WTC11 (cell line): ENCODE measurements at regions not wholly inside any gene's neighbourhood (a gene's known extent, or its start where the extent isn't known, plus 50 kb on each side); places are given as distances from the start of the nearest gene placed in this dataset.

Experiments used
- ATAC-seq: fragments of 200-7000 bp; cut with Tn5 transposase; 2 replicates; pipeline ENCODE4 v1.10.0; 2021; ENCODE audit warnings: mild to moderate bottlenecking, moderate library complexity
- CTCF ChIA-PET: fragments of 300-600 bp; sonication (Branson Sonifier 250); formaldehyde crosslinking; loops from one replicate; lab custom pipeline; 2021; ENCODE audit warnings: antibody characterized with exemption; lab: Charles Lee
- POLR2A ChIA-PET: fragments of 350-600 bp; sonication (Branson Sonifier 250); formaldehyde crosslinking; loops from one replicate; lab custom pipeline; 2021; ENCODE audit warnings: antibody characterized with exemption; lab: Charles Lee
- DNase-seq: peaks from one replicate; pipeline ENCODE4 v3.0.0; 2021; ENCODE audit warnings: low spot score
- H3K27ac Mint-ChIP-seq: 2 replicates; pipeline ENCODE4 v1.8.0; 2021; ENCODE audit warnings: mixed read lengths
- H3K27me3 Mint-ChIP-seq: 2 replicates; pipeline ENCODE4 v1.8.0; 2021; ENCODE audit warnings: low read depth, mild to moderate bottlenecking, moderate library complexity, mixed read lengths
- H3K36me3 Mint-ChIP-seq: 2 replicates; pipeline ENCODE4 v1.8.0; 2021; ENCODE audit warnings: mixed read lengths
- H3K4me1 Mint-ChIP-seq: 2 replicates; pipeline ENCODE4 v1.8.0; 2022; ENCODE audit warnings: mixed read lengths
- H3K4me3 Mint-ChIP-seq: 2 replicates; pipeline ENCODE4 v1.8.0; 2021; ENCODE audit warnings: mild to moderate bottlenecking, moderate library complexity, mixed read lengths
- H3K9me3 Mint-ChIP-seq: 2 replicates; pipeline ENCODE4 v1.8.0; 2021; ENCODE audit warnings: mixed read lengths
- AR ChIP-seq: fragments of 250-450 bp; sonication (Bioruptor Pico); IDR thresholded peaks from 2 replicates; pipeline ENCODE4 v1.9.0; 2021; ENCODE audit warnings: mild to moderate bottlenecking
- CREB1 ChIP-seq: sonication (generic); formaldehyde crosslinking; IDR thresholded peaks from 2 replicates; pipeline ENCODE4 v1.8.0; 2023; ENCODE audit warnings: mild to moderate bottlenecking, missing genetic modification reagents
- ELF4 ChIP-seq: sonication (generic); formaldehyde crosslinking; IDR thresholded peaks from 2 replicates; pipeline ENCODE4 v1.8.1; 2022; ENCODE audit warnings: low read depth, mild to moderate bottlenecking, moderate library complexity, missing genetic modification reagents
- FOXJ3 ChIP-seq: sonication (generic); formaldehyde crosslinking; IDR thresholded peaks from 2 replicates; pipeline ENCODE4 v1.9.0; 2021; ENCODE audit warnings: missing genetic modification reagents, mild to moderate bottlenecking, borderline replicate concordance
- HMGA2 ChIP-seq: fragments of 250-450 bp; sonication (Bioruptor Pico); IDR thresholded peaks from 2 replicates; pipeline ENCODE4 v1.4.0; 2021; ENCODE audit warnings: mild to moderate bottlenecking, moderate library complexity
- JAZF1 ChIP-seq: fragments of 250-450 bp; sonication (Bioruptor Pico); IDR thresholded peaks from 2 replicates; pipeline ENCODE4 v1.9.0; 2021; ENCODE audit warnings: moderate library complexity, mild to moderate bottlenecking, inconsistent platforms
- MYBL2 ChIP-seq: sonication (generic); formaldehyde crosslinking; IDR thresholded peaks from 2 replicates; pipeline ENCODE4 v1.8.1; 2023; ENCODE audit warnings: mild to moderate bottlenecking, moderate library complexity, missing genetic modification reagents
- PREB ChIP-seq: sonication (generic); formaldehyde crosslinking; IDR thresholded peaks from 2 replicates; pipeline ENCODE4 v1.8.1; 2022; ENCODE audit warnings: mild to moderate bottlenecking, missing genetic modification reagents, moderate library complexity, borderline replicate concordance
- SMAD3 ChIP-seq: sonication (generic); formaldehyde crosslinking; IDR thresholded peaks from 2 replicates; pipeline ENCODE4 v1.8.0; 2022; ENCODE audit warnings: missing genetic modification reagents, mild to moderate bottlenecking, borderline replicate concordance
- TEAD1 ChIP-seq: sonication (generic); formaldehyde crosslinking; IDR thresholded peaks from 2 replicates; pipeline ENCODE4 v1.8.0; 2022; ENCODE audit warnings: mild to moderate bottlenecking, missing genetic modification reagents
- ZMAT4 ChIP-seq: fragments of 250-450 bp; sonication (Bioruptor Pico); IDR thresholded peaks from 2 replicates; pipeline ENCODE4 v1.9.0; 2021; ENCODE audit warnings: mild to moderate bottlenecking
- ZNF532 ChIP-seq: fragments of 250-450 bp; sonication (Bioruptor Pico); IDR thresholded peaks from 2 replicates; pipeline ENCODE4 v1.9.0; 2021; ENCODE audit warnings: mild to moderate bottlenecking, borderline replicate concordance

GRCh38 chr6:156697225-156697830, 79.8 kb upstream of the ARID1B start:
- H3K27ac Mint-ChIP-seq: no peak overlapping the region
- DNase-seq (no peak), ATAC-seq (no peak)
- no peaks in the 10 kb centered on the region for H3K36me3 Mint-ChIP-seq
- no peaks in the 10 kb centered on the region for H3K9me3 Mint-ChIP-seq
- ChIA-PET CTCF (no interaction called here), POLR2A (no interaction called here)
- no peaks in the 10 kb centered on the region for H3K27me3 Mint-ChIP-seq
- TF ChIP-seq PREB (CRISPR knock-in tag) (no peak), TEAD1 (no peak), ZMAT4 (no peak), JAZF1 (CRISPR knock-in tag) (no peak), SMAD3 (CRISPR knock-in tag) (no peak), HMGA2 (CRISPR knock-in tag) (no peak)
- no peak overlapping the region for H3K4me3 Mint-ChIP-seq
- no peaks in the 10 kb centered on the region for H3K4me1 Mint-ChIP-seq

GRCh38 chr6:156695742-156696141, 81.4 kb upstream of the ARID1B start:
- no peak overlapping the region for H3K27ac Mint-ChIP-seq
- TF ChIP-seq AR (CRISPR knock-in tag): no peak
- TF ChIP-seq ELF4 (CRISPR knock-in tag): no peak
- no peak for TF ChIP-seq CREB1 (CRISPR knock-in tag)
- CTCF ChIA-PET: no interaction called here
- H3K27me3 Mint-ChIP-seq: no peaks in the 10 kb centered on the region
- no peak for DNase-seq
- no peak overlapping the region for H3K4me3 Mint-ChIP-seq
- no peaks in the 10 kb centered on the region for H3K36me3 Mint-ChIP-seq
- no peak for ATAC-seq
- no peaks in the 10 kb centered on the region for H3K9me3 Mint-ChIP-seq
- POLR2A ChIA-PET: interaction anchor here (0.5 to 0.7 kb wide), 2 partner anchors 87 to 383 kb away, joined by 3 to 7 read pairs; no protein-coding TSS in a partner anchor
- no peaks in the 10 kb centered on the region for H3K4me1 Mint-ChIP-seq

- ATAC-seq (no peak), DNase-seq (no peak)
- Mint-ChIP-seq H3K9me3 (no peaks in the 10 kb centered on the region), H3K4me3 (no peak overlapping the region), H3K27me3 (no peaks in the 10 kb centered on the region; the same call in none of the 2 replicates), H3K36me3 (no peaks in the 10 kb centered on the region), H3K4me1 (no peaks in the 10 kb centered on the region), H3K27ac (no peak overlapping the region)
- ChIA-PET CTCF (no interaction called here), POLR2A (no interaction called here)
- no peak for TF ChIP-seq MYBL2 (CRISPR knock-in tag)
- TF ChIP-seq HMGA2 (CRISPR knock-in tag): no peak
- TF ChIP-seq FOXJ3 (CRISPR knock-in tag): no peak
- TF ChIP-seq ELF4 (CRISPR knock-in tag): no peak
- no peak for TF ChIP-seq ZNF532 (CRISPR knock-in tag)
Measured at GRCh38 chr6:156694679-156695078, 82.5 kb upstream of the ARID1B start.
